ENCODE measurements at regions not wholly inside any gene's neighbourhood (a gene's known extent, or its start where the extent isn't known, plus 50 kb on each side); places are given as distances from the start of the nearest gene placed in this dataset.

DNA sequence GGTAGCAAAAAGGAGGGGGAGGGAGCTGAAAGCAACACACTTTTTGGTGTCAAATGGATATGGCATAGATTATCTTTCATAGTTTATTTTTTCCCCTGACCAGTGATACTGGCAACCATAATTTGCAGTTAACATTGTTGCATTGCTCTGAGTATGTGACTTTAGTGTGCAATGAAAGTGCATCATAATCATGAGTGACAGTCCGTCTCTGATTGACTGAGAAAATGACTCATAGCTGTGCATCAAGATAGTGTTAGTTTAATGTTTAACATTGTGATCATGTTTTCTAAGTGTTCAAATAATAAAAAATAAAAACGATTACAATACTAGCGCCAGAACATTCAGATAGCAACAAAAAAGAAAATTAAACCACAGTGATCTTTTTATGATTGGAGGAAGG lies 952.4 kb upstream of the TENM4 start:
- TF ChIP-seq, protein P1, sequence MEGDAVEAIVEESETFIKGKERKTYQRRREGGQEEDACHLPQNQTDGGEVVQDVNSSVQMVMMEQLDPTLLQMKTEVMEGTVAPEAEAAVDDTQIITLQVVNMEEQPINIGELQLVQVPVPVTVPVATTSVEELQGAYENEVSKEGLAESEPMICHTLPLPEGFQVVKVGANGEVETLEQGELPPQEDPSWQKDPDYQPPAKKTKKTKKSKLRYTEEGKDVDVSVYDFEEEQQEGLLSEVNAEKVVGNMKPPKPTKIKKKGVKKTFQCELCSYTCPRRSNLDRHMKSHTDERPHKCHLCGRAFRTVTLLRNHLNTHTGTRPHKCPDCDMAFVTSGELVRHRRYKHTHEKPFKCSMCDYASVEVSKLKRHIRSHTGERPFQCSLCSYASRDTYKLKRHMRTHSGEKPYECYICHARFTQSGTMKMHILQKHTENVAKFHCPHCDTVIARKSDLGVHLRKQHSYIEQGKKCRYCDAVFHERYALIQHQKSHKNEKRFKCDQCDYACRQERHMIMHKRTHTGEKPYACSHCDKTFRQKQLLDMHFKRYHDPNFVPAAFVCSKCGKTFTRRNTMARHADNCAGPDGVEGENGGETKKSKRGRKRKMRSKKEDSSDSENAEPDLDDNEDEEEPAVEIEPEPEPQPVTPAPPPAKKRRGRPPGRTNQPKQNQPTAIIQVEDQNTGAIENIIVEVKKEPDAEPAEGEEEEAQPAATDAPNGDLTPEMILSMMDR (CRISPR knock-in tag; IDR thresholded peaks at IDR 0.05) = no peak
- TF ChIP-seq ZSCAN29 (CRISPR knock-in tag; conservative IDR thresholded peaks at IDR 0.05) = no peak
- no peak for TF ChIP-seq CEBPG (CRISPR knock-in tag; IDR thresholded peaks at IDR 0.05)
- no peak for TF ChIP-seq YEATS4 (CRISPR knock-in tag; IDR thresholded peaks at IDR 0.05; ENCODE audit: borderline replicate concordance)
- TF ChIP-seq, protein P2, sequence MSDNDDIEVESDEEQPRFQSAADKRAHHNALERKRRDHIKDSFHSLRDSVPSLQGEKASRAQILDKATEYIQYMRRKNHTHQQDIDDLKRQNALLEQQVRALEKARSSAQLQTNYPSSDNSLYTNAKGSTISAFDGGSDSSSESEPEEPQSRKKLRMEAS (IDR thresholded peaks at IDR 0.05) = no peak
